ENCODE measurements at regions not wholly inside any gene's neighbourhood (a gene's known extent, or its start where the extent isn't known, plus 50 kb on each side); places are given as distances from the start of the nearest gene placed in this dataset.

DNA sequence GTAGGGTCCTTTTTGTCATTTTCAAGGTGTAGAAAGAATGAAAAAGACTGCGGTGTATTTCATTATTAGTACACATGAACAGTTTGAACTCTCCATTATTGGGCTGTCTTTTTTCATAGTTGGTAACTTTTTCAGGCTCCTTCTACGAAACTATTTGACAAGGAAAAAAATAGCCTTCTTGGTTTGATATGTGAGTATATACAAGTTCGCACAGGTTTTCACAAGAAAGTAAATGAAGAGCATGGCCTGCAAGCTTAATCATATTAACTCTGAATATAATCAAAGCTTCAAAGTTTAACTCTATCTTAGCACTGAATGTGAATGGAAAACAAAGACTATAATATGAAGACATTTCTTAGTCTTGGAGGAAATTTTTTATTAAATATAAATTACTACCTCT, 290.0 kb upstream of the ADGRL2 start:
- TF ChIP-seq TAF1 (CRISPR knock-in tag; IDR thresholded peaks at IDR 0.05) (no peak), FOSL1 (CRISPR knock-in tag; IDR thresholded peaks at IDR 0.05; ENCODE audit: borderline replicate concordance) (no peak), RXRB (CRISPR knock-in tag; IDR thresholded peaks at IDR 0.05; ENCODE audit: borderline replicate concordance) (no peak), NR2C2 (CRISPR knock-in tag; IDR thresholded peaks at IDR 0.05; ENCODE audit: borderline replicate concordance) (no peak), NFE2L1 (CRISPR knock-in tag; IDR thresholded peaks at IDR 0.05; ENCODE audit: borderline replicate concordance) (no peak), MTA3 (CRISPR knock-in tag; IDR thresholded peaks at IDR 0.05) (no peak)
- TF ChIP-seq, protein P1, sequence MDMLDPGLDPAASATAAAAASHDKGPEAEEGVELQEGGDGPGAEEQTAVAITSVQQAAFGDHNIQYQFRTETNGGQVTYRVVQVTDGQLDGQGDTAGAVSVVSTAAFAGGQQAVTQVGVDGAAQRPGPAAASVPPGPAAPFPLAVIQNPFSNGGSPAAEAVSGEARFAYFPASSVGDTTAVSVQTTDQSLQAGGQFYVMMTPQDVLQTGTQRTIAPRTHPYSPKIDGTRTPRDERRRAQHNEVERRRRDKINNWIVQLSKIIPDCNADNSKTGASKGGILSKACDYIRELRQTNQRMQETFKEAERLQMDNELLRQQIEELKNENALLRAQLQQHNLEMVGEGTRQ (IDR thresholded peaks at IDR 0.05; ENCODE audit: low read depth, low read length): no peak
- TF ChIP-seq, protein P1 (CRISPR knock-in tag; IDR thresholded peaks at IDR 0.05; ENCODE audit: borderline replicate concordance): no peak
- TF ChIP-seq, protein P2, sequence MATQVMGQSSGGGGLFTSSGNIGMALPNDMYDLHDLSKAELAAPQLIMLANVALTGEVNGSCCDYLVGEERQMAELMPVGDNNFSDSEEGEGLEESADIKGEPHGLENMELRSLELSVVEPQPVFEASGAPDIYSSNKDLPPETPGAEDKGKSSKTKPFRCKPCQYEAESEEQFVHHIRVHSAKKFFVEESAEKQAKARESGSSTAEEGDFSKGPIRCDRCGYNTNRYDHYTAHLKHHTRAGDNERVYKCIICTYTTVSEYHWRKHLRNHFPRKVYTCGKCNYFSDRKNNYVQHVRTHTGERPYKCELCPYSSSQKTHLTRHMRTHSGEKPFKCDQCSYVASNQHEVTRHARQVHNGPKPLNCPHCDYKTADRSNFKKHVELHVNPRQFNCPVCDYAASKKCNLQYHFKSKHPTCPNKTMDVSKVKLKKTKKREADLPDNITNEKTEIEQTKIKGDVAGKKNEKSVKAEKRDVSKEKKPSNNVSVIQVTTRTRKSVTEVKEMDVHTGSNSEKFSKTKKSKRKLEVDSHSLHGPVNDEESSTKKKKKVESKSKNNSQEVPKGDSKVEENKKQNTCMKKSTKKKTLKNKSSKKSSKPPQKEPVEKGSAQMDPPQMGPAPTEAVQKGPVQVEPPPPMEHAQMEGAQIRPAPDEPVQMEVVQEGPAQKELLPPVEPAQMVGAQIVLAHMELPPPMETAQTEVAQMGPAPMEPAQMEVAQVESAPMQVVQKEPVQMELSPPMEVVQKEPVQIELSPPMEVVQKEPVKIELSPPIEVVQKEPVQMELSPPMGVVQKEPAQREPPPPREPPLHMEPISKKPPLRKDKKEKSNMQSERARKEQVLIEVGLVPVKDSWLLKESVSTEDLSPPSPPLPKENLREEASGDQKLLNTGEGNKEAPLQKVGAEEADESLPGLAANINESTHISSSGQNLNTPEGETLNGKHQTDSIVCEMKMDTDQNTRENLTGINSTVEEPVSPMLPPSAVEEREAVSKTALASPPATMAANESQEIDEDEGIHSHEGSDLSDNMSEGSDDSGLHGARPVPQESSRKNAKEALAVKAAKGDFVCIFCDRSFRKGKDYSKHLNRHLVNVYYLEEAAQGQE (IDR thresholded peaks at IDR 0.05; ENCODE audit: borderline replicate concordance in 1 of 2, low read depth in 1 of 2, low read length in 2 of 2): no peak
- TF ChIP-seq, protein P3, sequence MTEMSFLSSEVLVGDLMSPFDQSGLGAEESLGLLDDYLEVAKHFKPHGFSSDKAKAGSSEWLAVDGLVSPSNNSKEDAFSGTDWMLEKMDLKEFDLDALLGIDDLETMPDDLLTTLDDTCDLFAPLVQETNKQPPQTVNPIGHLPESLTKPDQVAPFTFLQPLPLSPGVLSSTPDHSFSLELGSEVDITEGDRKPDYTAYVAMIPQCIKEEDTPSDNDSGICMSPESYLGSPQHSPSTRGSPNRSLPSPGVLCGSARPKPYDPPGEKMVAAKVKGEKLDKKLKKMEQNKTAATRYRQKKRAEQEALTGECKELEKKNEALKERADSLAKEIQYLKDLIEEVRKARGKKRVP (CRISPR knock-in tag; IDR thresholded peaks at IDR 0.05): no peak

Measured in HepG2 (cell line).